Sciatic nerve (tissue), 2 donors: ENCODE measurements at regions not wholly inside any gene's neighbourhood (a gene's known extent, or its start where the extent isn't known, plus 50 kb on each side); places are given as distances from the start of the nearest gene placed in this dataset.

Experiments used
- ATAC-seq: fragments of 200-7000 bp; cut with Tn5 transposase; one replicate; pipeline ENCODE4 v1.9.1; 2020; ENCODE audit warnings: mild to moderate bottlenecking, moderate library complexity
- DNase-seq: peaks from one replicate; pipeline ENCODE4 v3.0.0-alpha.2; 2020; ENCODE audit warnings: low spot score
- intact Hi-C: fragments of 100-400 bp; cut with DNase I; formaldehyde crosslinking; loops from one replicate; pipeline ENCODE4 v1.14.2; 2022
- donor health status: DM: no; HTN: no; CAD: no.
- donor health status: DM: no; HTN: no; CAD: no.

DNA sequence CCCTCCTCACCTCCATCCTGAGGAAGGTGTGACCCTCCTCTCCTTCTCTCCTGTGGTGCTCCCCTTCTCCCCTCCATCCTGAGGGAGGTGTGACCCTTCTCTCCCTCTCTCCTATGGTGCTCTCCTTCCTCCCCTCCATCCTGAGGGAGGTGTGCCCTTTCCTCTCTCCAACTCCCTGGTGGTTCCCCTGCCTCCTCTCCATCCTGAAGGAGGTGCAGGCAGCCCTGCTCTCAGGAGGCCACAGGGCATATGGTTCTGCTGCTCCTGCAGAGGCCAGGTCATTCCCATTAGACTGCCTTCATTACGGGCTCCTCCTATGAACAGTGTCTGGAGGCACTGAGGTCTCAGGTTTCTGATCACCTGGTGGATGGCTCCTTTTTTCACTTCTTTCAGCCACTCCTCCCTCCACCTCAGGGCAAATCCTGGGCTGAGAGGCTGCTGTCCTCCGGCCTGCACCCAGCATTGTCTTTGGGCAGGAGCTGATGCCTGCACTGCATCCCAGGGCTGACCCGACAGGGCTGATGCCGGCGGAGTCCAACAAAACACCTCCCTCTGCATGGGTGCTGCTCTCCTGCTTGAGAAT is 197.1 kb downstream of the MED10 start:
- DNase-seq: no peak
- intact Hi-C loops: no loop called here
- ATAC-seq: no peak

DNA sequence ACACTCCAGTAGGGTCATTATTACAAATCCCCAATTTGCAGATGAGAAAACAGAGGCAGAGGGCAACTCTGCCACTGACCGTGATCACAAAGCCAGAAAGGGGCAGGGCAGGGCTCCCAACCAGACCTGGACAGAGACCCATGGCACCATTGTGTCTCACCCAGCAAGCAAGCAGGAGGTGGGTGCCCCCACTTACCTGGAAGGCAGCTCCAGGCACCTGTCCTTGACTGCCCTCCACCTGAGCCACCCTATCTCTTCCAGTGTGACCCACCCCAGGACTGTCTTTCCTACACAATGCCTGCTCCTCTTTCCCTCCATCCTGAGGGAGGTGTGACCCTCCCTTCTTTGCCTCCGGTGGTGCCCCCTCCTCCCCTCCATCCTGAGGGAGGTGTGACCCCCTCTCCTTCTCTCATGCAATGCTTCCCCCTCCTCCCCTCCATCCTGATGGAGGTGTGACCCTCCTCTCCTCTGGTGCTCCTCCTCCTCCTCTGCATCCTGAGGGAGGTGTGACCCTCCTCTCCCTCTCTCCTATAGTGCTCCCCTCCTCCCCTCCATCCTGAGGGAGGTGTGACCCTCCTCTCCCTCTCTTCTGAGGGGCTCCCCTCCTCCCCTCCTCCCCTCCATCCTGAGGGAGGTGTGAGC is 198.0 kb downstream of the MED10 start:
- DNase-seq (no peak), ATAC-seq (no peak)
- intact Hi-C loops: no loop called here

DNA sequence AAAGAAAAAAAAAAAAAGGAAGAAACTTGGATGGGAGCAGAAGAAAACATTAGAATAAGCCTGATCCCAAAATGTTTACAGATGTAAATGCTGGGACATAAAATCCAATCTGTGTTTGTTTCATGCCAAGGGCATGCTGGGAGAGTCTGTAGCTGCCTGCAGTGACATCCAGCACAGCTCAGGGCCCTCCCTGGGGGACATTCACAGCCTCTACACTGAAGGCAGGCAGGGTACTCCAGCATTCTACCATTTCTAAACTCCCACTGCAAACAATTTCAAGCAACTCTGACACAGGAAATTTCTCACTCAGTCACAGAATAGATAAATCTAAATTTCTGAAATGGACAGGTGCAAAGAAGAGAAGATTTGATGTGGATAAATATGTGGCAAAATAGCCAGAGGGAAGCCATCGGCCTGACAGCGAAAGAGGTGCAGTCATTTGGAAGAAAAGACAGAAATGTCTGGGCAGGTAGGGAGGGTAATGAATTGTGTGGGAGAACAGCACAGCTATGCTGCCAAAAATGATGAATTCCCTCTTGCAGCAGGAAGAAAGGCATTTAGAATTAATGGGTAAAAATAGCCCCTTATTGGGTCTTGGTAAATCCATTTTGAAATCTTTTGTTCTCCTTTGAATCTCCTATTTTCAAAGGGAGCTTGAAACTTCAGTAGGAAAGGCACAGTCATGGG is 199.4 kb downstream of the MED10 start:
- DNase-seq (no peak), ATAC-seq (no peak)
- intact Hi-C loops: no loop called here

DNA sequence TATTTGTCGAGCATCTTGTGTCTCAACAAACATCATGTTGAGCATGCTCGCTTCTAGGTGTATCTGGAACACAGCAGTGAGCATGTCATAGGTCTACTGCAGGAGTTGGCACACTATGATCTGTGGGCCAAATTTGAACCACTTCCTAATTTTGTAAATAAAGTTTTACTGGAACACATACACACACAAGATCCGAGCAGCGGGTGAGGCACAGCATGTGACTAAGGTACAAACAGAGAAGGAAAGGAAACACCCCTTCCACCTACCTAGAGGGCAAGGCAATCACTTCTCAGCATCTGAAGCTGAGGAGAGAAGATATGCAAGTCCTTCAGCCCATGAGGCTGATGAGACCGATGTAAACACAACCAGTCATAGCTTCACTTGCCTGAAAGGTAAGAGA is 200.4 kb downstream of the MED10 start:
- no peak for ATAC-seq
- no peak for DNase-seq
- intact Hi-C loops: no loop called here

DNA sequence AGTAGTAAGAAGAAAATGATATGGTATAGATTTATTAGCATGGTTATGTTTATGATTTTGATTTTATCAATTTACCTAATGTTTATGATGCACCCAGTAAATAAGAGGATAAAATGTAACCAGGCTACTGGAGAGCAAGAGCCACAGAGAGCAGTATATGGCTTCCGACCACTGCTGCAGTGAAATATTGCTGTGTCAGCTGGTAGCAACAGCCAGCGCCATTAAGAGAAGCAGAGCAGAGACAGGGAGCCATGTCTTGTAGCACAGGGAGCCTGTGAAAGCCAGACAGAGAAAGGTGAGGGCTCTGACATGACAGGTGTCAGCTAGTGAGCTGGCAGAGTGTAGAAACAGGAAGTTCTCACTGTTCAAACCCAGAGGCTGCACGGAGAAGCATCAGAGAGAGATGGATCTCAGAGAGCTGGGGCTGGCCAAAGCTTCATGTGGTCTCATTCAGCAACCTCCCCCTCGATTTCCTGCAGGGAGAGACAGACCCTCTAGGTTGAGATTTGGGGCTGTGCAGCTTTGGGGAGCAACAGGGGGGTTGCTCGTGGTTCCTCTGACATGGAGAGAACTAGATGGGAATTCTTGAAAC is 202.1 kb downstream of the MED10 start:
- no peak for ATAC-seq
- intact Hi-C loops: no loop called here
- no peak for DNase-seq

DNA sequence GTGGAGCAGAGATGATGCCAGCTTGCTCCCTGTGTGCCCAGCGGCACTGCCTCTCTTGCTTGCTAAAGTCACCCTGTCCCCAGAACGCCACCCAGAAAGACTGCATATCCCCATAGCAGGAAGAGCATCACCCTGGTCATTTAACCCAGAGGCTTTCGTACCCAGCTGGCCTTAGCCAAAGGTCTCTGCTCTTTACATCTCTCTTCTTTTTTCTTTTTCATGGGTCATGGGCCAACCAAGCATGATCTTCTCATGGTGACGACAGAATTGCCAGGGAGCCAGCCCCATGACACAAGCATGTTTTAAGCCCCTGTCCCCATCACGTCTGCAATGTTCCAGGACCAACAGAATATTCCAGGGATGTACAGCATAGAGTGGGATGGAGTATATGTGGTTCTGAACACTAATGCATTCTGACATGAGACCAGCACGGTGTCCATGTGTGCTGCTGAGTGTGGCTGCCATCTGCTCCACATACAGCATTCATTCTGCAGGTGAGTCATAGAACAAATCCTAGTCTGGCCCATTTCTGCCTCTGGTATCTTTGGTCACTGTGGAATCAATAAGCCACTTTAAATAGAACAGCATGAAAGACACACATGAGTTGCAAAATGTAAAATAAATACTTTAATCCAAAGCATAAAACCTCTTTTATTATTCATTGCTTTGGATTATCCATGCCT is 203.0 kb downstream of the MED10 start:
- intact Hi-C loops: no loop called here
- no peak for ATAC-seq
- DNase-seq: no peak

DNA sequence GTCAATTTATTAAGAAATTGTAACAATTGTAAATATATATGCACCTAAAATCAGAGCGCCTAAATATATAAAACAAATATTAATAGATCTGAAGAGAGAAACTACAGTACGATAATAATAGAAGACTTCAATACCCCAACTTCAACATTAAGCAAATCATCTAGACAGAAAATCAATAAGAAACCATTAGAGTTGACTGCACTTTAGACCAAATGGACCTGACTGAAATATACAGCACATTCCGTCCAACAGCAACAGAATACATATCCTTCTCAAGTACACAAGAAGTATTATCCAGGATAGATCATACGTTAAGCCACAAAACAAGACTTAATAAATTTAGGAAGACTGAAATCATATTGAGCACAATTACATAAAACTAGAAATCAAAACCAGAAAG is 208.7 kb downstream of the MED10 start:
- intact Hi-C loops: no loop called here
- ATAC-seq (no peak), DNase-seq (no peak)

DNA sequence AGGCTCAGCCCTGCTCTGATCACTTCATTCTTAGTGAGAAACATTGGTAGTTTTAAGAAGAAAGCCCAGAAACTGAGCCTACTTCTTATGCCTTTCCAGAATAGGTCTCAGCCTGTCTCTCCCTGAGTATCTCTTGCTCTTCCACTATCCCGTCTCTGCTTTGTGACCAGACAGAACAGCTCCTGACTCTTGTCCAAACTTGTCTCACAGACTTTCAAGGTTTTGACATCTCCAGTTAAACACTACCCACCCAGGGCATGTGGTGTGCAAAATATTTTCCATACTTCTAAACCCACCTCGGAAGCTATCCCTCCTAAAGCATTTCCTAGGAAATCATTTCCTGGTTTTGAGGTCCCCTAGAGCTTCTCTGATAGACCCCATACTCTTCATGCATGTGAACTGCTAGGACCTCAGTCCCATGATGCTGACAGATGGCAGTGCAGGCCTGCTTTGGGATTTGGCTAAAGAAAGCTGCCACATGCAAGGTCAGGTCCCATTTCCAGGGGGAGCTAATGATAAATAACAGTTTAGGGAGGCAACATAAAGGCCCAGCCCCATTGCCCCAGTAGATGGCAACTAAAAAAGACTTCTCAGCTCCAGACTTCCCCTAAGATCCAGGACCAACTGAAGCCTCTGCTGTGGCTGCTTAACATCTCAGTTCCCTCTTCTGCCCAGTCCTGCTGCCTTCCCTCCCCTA is 211.5 kb downstream of the MED10 start:
- no peak for DNase-seq
- intact Hi-C loops: no loop called here
- no peak for ATAC-seq

DNA sequence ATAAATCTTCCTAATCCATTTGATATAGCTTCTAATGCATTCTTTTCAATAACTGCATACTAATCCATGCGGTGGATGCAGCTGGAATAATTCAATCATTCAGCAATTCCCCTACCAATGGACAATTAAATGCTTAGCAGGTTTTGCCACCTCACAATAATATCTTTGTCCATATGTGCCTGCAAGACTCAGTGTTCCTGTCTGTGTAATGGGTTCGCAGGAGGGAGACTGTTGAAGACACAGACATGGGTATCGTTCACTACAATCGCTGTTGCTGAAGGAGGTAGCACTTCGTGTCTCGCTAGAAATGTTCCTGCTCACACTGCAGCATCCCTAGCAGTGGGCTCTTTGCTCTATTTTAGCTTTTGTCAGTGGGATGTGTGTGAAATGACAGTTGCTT is 214.4 kb downstream of the MED10 start:
- ATAC-seq: no peak
- intact Hi-C loops: no loop called here
- DNase-seq: no peak

DNA sequence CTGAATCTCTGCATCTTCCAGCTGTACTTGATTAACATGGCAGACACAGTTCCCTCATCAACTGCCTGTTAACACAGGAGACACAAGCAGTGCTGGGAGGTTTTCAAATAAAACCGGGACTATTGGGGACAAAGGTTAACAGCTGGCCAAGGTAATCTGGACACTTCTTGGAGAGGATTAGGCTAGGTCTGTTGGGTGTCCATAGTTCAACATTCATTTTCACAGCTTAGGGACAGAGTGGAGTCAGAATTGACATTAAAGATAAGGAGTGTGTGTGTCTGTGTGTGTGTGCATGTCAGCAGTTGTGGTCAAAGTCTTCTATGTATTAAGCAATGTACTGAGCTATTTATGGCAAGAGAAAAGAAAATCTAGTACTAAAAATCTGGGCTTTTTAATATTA is 216.2 kb downstream of the MED10 start:
- DNase-seq: no peak
- intact Hi-C loops: no loop called here
- ATAC-seq: no peak

DNA sequence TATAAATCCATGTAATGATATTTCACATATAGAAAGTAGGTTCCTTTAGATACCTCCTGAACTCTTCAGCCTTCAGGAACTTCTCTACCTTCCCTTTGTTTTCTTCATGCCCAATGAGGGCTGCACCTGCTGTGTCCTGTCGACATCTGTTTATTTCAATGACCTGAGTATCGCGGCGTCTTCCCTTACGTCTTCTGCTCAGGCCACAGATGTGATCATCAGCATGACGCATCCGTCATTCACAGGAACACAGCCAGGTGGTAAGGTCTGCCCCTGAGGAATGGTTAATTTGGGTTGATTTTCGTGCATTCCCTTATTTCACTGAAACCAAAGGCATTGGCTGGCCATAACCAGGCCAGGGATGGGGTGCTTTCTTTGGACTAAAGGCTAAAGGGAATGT is 217.1 kb downstream of the MED10 start:
- intact Hi-C loops: no loop called here
- no peak for DNase-seq
- ATAC-seq: no peak

DNA sequence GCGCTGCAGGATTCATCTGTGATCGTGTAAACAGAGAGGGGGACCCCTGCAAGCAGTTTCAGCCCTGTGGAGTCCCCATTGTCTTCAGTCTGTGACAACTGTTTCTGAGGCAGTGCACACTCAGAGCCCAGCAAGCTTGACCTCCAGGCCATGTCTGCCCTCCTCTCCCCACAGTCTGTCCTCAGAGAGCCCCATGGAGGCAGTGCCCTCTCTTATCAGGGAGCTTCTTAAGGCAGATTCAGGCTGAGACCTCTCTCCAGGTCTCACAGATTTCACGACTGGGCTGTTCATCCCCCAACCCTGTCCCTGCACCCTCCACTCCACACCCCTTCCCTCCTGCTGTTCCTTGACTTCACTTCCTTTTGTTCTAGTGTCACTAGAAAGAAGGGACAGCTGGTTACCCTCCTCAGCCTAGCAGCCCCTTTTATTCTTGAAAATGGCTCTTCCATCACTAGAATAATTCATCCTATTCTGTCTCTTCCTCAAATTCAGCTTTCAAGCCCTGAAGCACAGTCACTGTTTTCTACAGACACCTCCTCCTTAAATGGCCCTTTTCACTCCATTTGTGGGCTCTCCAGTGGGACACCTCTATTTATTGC is 218.4 kb downstream of the MED10 start:
- DNase-seq (no peak), ATAC-seq (no peak)
- intact Hi-C loops: no loop called here

DNA sequence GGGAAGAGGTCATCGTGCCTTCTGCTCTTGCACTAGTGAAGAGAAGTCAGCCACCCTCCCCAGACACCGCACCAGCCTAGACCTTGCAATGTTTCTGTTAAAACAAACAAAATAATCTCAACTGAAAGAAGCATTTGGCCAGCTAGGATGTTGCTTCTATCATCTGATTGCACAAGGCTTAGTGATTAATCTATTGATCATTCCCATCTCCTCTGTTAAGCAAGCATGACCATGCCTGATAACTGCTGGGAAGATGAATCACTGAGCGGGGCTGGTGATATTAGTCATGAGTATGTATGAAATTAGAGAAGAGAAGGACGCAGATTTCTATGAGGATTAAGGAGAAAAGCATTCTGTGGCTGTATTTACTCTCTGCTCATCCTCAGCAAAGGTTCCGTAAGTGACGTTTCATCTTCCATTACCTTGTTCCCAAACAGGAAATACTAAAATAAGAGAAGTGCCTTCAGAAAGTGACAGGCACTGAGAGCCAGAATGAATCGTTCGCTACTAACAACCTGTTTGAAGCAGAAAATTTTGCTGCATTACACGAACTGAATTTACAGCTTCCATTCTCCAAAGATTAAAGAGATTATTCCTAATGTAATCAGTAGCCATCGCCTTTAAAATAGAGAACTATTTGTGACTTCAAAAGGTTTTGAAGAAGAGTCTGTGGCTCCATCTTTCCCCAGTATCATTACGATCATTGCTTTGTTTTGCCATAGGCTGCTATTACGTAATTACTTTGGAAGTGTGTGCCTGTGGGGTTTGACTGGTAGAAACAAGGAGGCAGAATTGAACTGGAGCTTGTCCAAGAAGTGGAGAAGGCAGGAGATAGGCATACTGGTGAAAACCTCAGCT is 219.1 kb downstream of the MED10 start:
- no peak for ATAC-seq
- DNase-seq: no peak
- intact Hi-C loops: no loop called here

DNA sequence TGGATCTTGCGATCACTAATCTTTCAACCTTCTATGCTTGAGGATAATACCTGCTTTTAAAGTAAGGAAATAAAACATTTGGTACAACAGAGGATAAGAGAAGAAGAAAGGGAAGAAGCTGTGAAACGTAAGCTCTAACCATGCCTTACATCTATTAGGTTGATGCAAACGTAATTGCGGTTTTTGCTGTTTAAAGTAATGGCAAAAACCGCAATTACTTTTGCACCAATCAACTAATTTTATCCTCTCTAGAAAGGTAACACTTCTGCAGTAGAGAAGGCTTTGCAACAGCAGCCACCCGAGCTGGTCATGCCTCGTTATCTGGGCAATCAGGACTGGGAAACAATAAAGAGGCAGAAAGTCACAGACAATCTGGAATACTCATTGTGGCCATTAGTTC is 224.1 kb downstream of the MED10 start:
- intact Hi-C loops: no loop called here
- DNase-seq: no peak
- ATAC-seq: no peak

DNA sequence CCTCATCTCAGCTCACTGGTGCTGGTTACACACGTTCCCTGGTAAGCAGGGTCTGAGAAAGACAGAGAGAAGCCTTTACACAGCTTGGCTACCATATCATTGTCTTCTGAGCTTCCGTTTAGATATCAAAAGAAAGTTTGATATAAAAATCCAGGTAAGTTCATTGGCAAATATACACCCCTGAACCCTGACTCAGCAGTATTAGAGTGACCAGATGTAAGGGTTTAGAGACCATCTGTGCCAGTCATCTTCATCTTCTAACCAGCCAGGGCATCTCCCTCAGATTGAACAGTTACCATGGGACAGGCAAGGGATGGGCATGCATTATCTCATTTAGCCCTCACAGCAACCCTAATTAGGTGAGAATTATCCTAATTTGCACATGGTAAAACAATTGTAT is 232.1 kb downstream of the MED10 start:
- no peak for DNase-seq
- intact Hi-C loops: no loop called here
- no peak for ATAC-seq

DNA sequence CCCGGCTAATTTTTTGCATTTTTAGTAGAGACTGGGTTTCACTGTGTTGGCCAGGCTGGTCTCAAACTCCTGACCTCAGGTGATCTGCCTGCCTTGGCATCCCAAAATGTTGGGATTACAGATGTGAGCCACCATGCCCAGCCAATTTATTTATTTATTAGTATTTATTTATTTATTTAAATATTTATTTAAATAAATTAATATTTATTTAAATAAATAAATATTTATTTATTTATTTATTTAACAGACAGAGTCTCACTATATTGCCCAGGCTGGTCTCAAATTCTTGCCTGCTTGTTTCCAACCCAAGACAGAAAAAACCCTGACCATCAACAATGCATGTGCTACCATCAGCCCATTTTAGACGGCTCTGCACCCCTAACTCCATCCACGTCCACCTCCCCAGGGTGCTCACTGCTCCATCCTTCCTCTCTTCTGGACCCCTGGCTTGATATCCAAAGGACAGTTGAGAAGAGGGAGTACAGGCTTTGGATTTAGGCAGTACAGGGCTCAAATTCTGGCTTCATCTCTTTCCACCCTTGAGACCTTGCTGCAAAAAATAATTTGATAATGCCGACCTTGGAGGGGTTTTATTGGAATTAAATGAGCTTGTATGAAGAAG is 232.6 kb downstream of the MED10 start:
- ATAC-seq: no peak
- intact Hi-C loops: no loop called here
- no peak for DNase-seq

DNA sequence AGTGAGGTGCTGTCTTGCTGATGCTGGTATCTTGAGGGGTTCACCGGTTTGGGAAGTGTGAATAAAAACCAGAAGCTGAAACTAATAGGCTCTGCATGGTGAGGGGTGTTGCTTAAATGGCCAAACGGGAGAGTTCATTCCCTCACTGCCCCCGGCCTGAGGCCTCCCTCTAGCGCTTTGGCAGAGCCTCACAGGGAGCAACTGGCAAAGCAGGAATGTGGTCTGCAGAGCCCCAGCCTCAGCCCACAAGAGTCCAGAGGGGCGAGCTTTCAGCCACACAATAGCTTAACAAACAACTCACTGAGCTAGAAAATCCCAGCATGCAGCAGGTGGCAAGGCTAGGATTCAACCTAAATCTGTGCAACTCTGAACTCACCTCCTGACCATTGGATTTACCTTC is 234.8 kb downstream of the MED10 start:
- intact Hi-C loops: no loop called here
- no peak for ATAC-seq
- DNase-seq: no peak

DNA sequence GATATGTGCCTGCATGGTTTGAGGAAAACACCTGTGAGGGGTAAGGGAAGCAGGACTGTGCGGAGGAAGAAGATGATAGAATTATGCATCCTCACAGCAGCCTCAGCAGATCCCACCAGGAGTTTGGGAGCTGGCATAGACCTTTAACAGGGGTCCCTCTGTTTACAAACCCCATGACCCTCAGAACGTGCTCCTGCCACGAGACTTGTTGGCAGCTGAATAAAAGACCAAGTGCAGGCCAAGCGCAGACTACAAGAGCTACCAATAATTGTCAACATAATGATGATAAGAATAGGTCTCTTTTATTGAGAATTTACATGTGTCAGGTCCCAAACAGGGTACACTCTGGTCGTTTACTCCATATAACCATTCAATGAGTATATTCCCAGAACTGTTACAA is 236.0 kb downstream of the MED10 start:
- intact Hi-C loops: no loop called here
- DNase-seq: no peak
- no peak for ATAC-seq
